Trophoblast cell (in vitro differentiated cells and primary cell): ENCODE measurements at regions not wholly inside any gene's neighbourhood (a gene's known extent, or its start where the extent isn't known, plus 50 kb on each side); places are given as distances from the start of the nearest gene placed in this dataset.

Experiments
- DNase-seq, 2 donors: peaks; one replicate each; pipeline ENCODE4 v3.0.0-alpha.2; 2016
- H2AFZ ChIP-seq: 2 replicates; pipeline ENCODE4 v1.6.1; 2013; ENCODE audit warnings: low read length, moderate library complexity, mild to moderate bottlenecking; ENCODE audit not compliant: insufficient read depth, poor library complexity
- H2AK5ac ChIP-seq: 2 replicates; pipeline ENCODE4 v1.6.1; 2013; ENCODE audit warnings: mild to moderate bottlenecking, low read length
- H2BK120ac ChIP-seq: 2 replicates; pipeline ENCODE4 v1.6.1; 2013; ENCODE audit warnings: low read length, mild to moderate bottlenecking, moderate library complexity; ENCODE audit not compliant: insufficient read depth, poor library complexity
- H2BK12ac ChIP-seq: 2 replicates; pipeline ENCODE4 v1.6.1; 2013; ENCODE audit warnings: mild to moderate bottlenecking, low read length, moderate library complexity
- H2BK5ac ChIP-seq: 2 replicates; pipeline ENCODE4 v1.6.1; 2013; ENCODE audit warnings: low read length, low read depth, moderate library complexity, mild to moderate bottlenecking; ENCODE audit not compliant: poor library complexity
- H3K14ac ChIP-seq: 2 replicates; pipeline ENCODE4 v1.6.1; 2013; ENCODE audit warnings: mild to moderate bottlenecking, low read length
- H3K18ac ChIP-seq: 2 replicates; pipeline ENCODE4 v1.6.1; 2013; ENCODE audit warnings: mild to moderate bottlenecking, low read length
- H3K23ac ChIP-seq: 2 replicates; pipeline ENCODE4 v1.6.1; 2013; ENCODE audit warnings: low read length
- H3K27ac ChIP-seq: 2 replicates; pipeline ENCODE4 v1.5.1; 2013; ENCODE audit warnings: low read depth, mild to moderate bottlenecking, inconsistent platforms, low read length, moderate library complexity
- H3K27me3 ChIP-seq: 2 replicates; pipeline ENCODE4 v1.6.1; 2013; ENCODE audit warnings: inconsistent platforms, mild to moderate bottlenecking, low read length, moderate library complexity; ENCODE audit not compliant: insufficient read depth
- H3K36me3 ChIP-seq, 2 experiments: 1 replicate in 1 of 2; 2 replicates in 1 of 2; pipeline ENCODE4 v1.6.1; 2013; ENCODE audit warnings: low read length in 2 of 2, mild to moderate bottlenecking in 2 of 2, moderate library complexity in 1 of 2; ENCODE audit not compliant: insufficient read depth in 2 of 2, control insufficient read depth in 1 of 2
- H3K4ac ChIP-seq: 2 replicates; pipeline ENCODE4 v1.6.1; 2013; ENCODE audit warnings: low read depth, mild to moderate bottlenecking, low read length, moderate library complexity
- H3K4me1 ChIP-seq, 2 experiments: 1 replicate in 1 of 2; 2 replicates in 1 of 2; pipeline ENCODE4 v1.6.1; 2013; ENCODE audit warnings: low read length in 2 of 2, mild to moderate bottlenecking in 2 of 2, moderate library complexity in 1 of 2; ENCODE audit not compliant: insufficient read depth in 2 of 2, control insufficient read depth in 1 of 2
- H3K4me2 ChIP-seq: 2 replicates; pipeline ENCODE4 v1.6.1; 2013; ENCODE audit warnings: inconsistent platforms, mild to moderate bottlenecking, low read length, moderate library complexity
- H3K4me3 ChIP-seq: 2 replicates; pipeline ENCODE4 v1.5.1; 2013; ENCODE audit warnings: mild to moderate bottlenecking, low read depth, low read length, inconsistent platforms
- H3K79me1 ChIP-seq: one replicate; pipeline ENCODE4 v1.6.1; 2013; ENCODE audit warnings: low read length
- H3K79me2 ChIP-seq: 2 replicates; pipeline ENCODE4 v1.6.1; 2013; ENCODE audit warnings: low read length, mild to moderate bottlenecking; ENCODE audit not compliant: control insufficient read depth, insufficient read depth, poor library complexity
- H3K9ac ChIP-seq: 2 replicates; pipeline ENCODE4 v1.6.1; 2013; ENCODE audit warnings: mild to moderate bottlenecking, low read length
- H3K9me3 ChIP-seq: 2 replicates; pipeline ENCODE4 v1.6.1; 2013; ENCODE audit warnings: low read depth, mild to moderate bottlenecking, control low read depth, inconsistent platforms, low read length; ENCODE audit not compliant: insufficient read depth
- H4K12ac ChIP-seq: 2 replicates; pipeline ENCODE4 v1.6.1; 2013; ENCODE audit warnings: low read depth, mild to moderate bottlenecking, low read length, moderate library complexity
- H4K8ac ChIP-seq: 2 replicates; pipeline ENCODE4 v1.6.1; 2013; ENCODE audit warnings: low read depth, mild to moderate bottlenecking, low read length, moderate library complexity
- H4K91ac ChIP-seq: one replicate; pipeline ENCODE4 v1.6.1; 2013; ENCODE audit warnings: low read depth, mild to moderate bottlenecking, low read length, moderate library complexity
- WGBS: extraction: QIAGEN DNeasy Blood & Tissue Kit; methylation state at CpG from one replicate; pipeline ENCODE4 v1.1.7; 2013; ENCODE audit warnings: missing lambda C conversion rate; ENCODE audit not compliant: insufficient read length, insufficient coverage; ENCODE audit errors: extremely low coverage; 5-methylcytosine and 5-hydroxymethylcytosine counted together

GRCh38 chr3:184486614-184487013 lies 75.0 kb upstream of the EPHB3 start:
- no peak overlapping the region for H2BK5ac ChIP-seq
- peaks cover 3% of the 10 kb centered on the region for H3K27me3 ChIP-seq
- H2BK12ac ChIP-seq = no peak overlapping the region
- no peak overlapping the region for H4K8ac ChIP-seq
- H3K23ac ChIP-seq = no peak overlapping the region
- no peak overlapping the region for H3K9ac ChIP-seq
- DNase-seq = no peak
- H3K4me3 ChIP-seq = no peak overlapping the region
- H3K4ac ChIP-seq = no peak overlapping the region
- no peaks in the 10 kb centered on the region for H3K9me3 ChIP-seq
- no peak overlapping the region for H3K27ac ChIP-seq
- no peak overlapping the region for H2AFZ ChIP-seq
- H3K79me2 ChIP-seq = no peaks in the 10 kb centered on the region
- no peak overlapping the region for H4K12ac ChIP-seq
- no peak overlapping the region for H2BK120ac ChIP-seq
- no peak overlapping the region for H2AK5ac ChIP-seq
- H4K91ac ChIP-seq = no peak overlapping the region
- no peak overlapping the region for H3K18ac ChIP-seq
- H3K4me1 ChIP-seq = no peaks in the 10 kb centered on the region
- H3K14ac ChIP-seq = no peak overlapping the region
- no peaks in the 10 kb centered on the region for H3K79me1 ChIP-seq
- H3K4me2 ChIP-seq = no peak overlapping the region
- no peaks in the 10 kb centered on the region for H3K36me3 ChIP-seq

GRCh38 chr3:184488577-184488976 lies 73.0 kb upstream of the EPHB3 start:
- H3K79me1 ChIP-seq = no peaks in the 10 kb centered on the region
- peaks cover 5% of the 10 kb centered on the region for H3K27me3 ChIP-seq
- H3K4me3 ChIP-seq = no peak overlapping the region
- H3K23ac ChIP-seq = no peak overlapping the region
- no peak overlapping the region for H2BK5ac ChIP-seq
- H3K79me2 ChIP-seq = no peaks in the 10 kb centered on the region
- no peak overlapping the region for H3K27ac ChIP-seq
- no peak overlapping the region for H4K8ac ChIP-seq
- no peaks in the 10 kb centered on the region for H3K9me3 ChIP-seq
- H3K4ac ChIP-seq = no peak overlapping the region
- H3K4me1 ChIP-seq = no peaks in the 10 kb centered on the region
- DNase-seq = no peak
- no peaks in the 10 kb centered on the region for H3K36me3 ChIP-seq
- no peak overlapping the region for H4K91ac ChIP-seq
- H4K12ac ChIP-seq = no peak overlapping the region
- no peak overlapping the region for H2BK120ac ChIP-seq
- H2AFZ ChIP-seq = no peak overlapping the region
- no peak overlapping the region for H2AK5ac ChIP-seq
- WGBS = no CpG with 5 or more reads among the region's 6 CpGs
- no peak overlapping the region for H3K4me2 ChIP-seq
- no peak overlapping the region for H3K18ac ChIP-seq
- no peak overlapping the region for H3K9ac ChIP-seq
- H2BK12ac ChIP-seq = no peak overlapping the region
- H3K14ac ChIP-seq = no peak overlapping the region

GRCh38 chr3:184489268-184489841 lies 72.2 kb upstream of the EPHB3 start:
- H2AFZ ChIP-seq = no peak overlapping the region
- H3K9ac ChIP-seq = no peak overlapping the region
- no peaks in the 10 kb centered on the region for H3K9me3 ChIP-seq
- H2BK120ac ChIP-seq = no peak overlapping the region
- no peak overlapping the region for H4K8ac ChIP-seq
- H3K4ac ChIP-seq = no peak overlapping the region
- no peaks in the 10 kb centered on the region for H3K79me2 ChIP-seq
- DNase-seq = no peak
- no CpG with 5 or more reads among the region's 3 CpGs for WGBS
- H3K23ac ChIP-seq = no peak overlapping the region
- H4K91ac ChIP-seq = no peak overlapping the region
- H3K79me1 ChIP-seq = no peaks in the 10 kb centered on the region
- H2AK5ac ChIP-seq = no peak overlapping the region
- H3K18ac ChIP-seq = no peak overlapping the region
- no peak overlapping the region for H3K14ac ChIP-seq
- no peak overlapping the region for H3K27ac ChIP-seq
- H3K4me2 ChIP-seq = no peak overlapping the region
- peaks cover 5% of the 10 kb centered on the region for H3K27me3 ChIP-seq
- no peak overlapping the region for H3K4me3 ChIP-seq
- no peaks in the 10 kb centered on the region for H3K36me3 ChIP-seq
- no peak overlapping the region for H2BK5ac ChIP-seq
- no peaks in the 10 kb centered on the region for H3K4me1 ChIP-seq
- H2BK12ac ChIP-seq = no peak overlapping the region
- no peak overlapping the region for H4K12ac ChIP-seq

GRCh38 chr3:184491011-184491576 lies 70.5 kb upstream of the EPHB3 start:
- no peak overlapping the region for H3K4me2 ChIP-seq
- no peak overlapping the region for H3K23ac ChIP-seq
- no peak overlapping the region for H4K8ac ChIP-seq
- no peak overlapping the region for H4K91ac ChIP-seq
- H2BK120ac ChIP-seq = no peak overlapping the region
- H2AK5ac ChIP-seq = no peak overlapping the region
- H2BK12ac ChIP-seq = no peak overlapping the region
- H2AFZ ChIP-seq = no peak overlapping the region
- no peak overlapping the region for H3K9ac ChIP-seq
- no peaks in the 10 kb centered on the region for H3K36me3 ChIP-seq
- no peak overlapping the region for H3K4ac ChIP-seq
- no peaks in the 10 kb centered on the region for H3K9me3 ChIP-seq
- peaks cover 5% of the 10 kb centered on the region for H3K27me3 ChIP-seq
- no peak overlapping the region for H3K14ac ChIP-seq
- no peaks in the 10 kb centered on the region for H3K4me1 ChIP-seq
- no peaks in the 10 kb centered on the region for H3K79me2 ChIP-seq
- DNase-seq = no peak
- no peaks in the 10 kb centered on the region for H3K79me1 ChIP-seq
- H3K18ac ChIP-seq = no peak overlapping the region
- no peak overlapping the region for H4K12ac ChIP-seq
- no peak overlapping the region for H3K27ac ChIP-seq
- no peak overlapping the region for H3K4me3 ChIP-seq
- no CpG with 5 or more reads among the region's 31 CpGs for WGBS
- no peak overlapping the region for H2BK5ac ChIP-seq
